Endothelial cell of umbilical vein (primary cell): ENCODE measurements at regions not wholly inside any gene's neighbourhood (a gene's known extent, or its start where the extent isn't known, plus 50 kb on each side); places are given as distances from the start of the nearest gene placed in this dataset.
"Not testable (repeated sequence)": the region's sequence is repeated elsewhere in the genome, so short reads cannot be mapped to it uniquely, and the experiment has no call there.

Experiments used
- EZH2 ChIP-seq: IDR thresholded peaks from 2 replicates; pipeline ENCODE4 v1.6.1; 2012; ENCODE audit warnings: borderline replicate concordance, low read depth, mild to moderate bottlenecking, moderate library complexity, low read length, inconsistent platforms; ENCODE audit not compliant: severe bottlenecking
- FOS ChIP-seq: IDR thresholded peaks from 2 replicates; pipeline ENCODE4 v1.6.1; 2011; ENCODE audit warnings: mild to moderate bottlenecking, low read length, moderate library complexity, borderline replicate concordance; ENCODE audit not compliant: insufficient read depth
- JUN ChIP-seq: IDR thresholded peaks from 2 replicates; pipeline ENCODE4 v1.6.1; 2011; ENCODE audit warnings: borderline replicate concordance, low read depth; ENCODE audit not compliant: insufficient read length, insufficient read depth
- MAX ChIP-seq: IDR thresholded peaks from 2 replicates; pipeline ENCODE4 v1.6.1; 2011; ENCODE audit not compliant: insufficient read depth, insufficient read length
- POLR2A ChIP-seq: IDR thresholded peaks from 2 replicates; pipeline ENCODE4 v1.6.1; 2012; ENCODE audit warnings: low read depth, mild to moderate bottlenecking, control low read depth, low read length
- POLR2AphosphoS5 ChIP-seq: IDR thresholded peaks from 2 replicates; pipeline ENCODE4 v1.6.1; 2012; ENCODE audit warnings: low read depth, mild to moderate bottlenecking, control low read depth, low read length, moderate library complexity; ENCODE audit not compliant: insufficient read depth
- TF ChIP-seq, protein P1 (sequence below), 2 donors: IDR thresholded peaks; 1 replicate in 1 of 2; 2 replicates in 1 of 2; pipeline ENCODE4 v1.5.1; 2011; ENCODE audit warnings: low read length in 2 of 2, mild to moderate bottlenecking in 2 of 2, moderate library complexity in 2 of 2, control low read depth in 1 of 2, inconsistent platforms in 1 of 2, low read depth in 1 of 2; ENCODE audit not compliant: insufficient read depth in 1 of 2; ENCODE audit errors: extremely low read depth in 1 of 2

DNA sequence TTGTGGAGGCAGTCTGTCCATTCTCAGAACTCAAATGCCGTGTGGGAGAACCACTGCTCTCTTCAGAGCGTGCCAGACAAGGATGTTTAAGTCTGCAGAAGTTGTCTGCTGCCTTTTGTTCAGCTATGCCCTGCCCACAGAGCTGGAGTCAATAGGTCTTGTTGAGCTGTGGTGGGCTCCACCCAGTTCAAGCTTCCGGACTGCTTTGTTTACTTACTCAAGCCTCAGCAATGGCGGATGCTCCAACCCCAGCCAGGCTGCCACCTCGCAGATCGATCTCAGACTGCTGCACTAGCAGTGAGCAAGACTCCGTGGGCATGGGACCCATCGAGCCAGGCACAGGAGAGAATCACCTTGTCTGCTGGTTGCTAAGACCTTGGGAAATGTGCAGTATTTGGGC is 68.5 kb upstream of the UBQLN2 start:
- TF ChIP-seq, protein P1, sequence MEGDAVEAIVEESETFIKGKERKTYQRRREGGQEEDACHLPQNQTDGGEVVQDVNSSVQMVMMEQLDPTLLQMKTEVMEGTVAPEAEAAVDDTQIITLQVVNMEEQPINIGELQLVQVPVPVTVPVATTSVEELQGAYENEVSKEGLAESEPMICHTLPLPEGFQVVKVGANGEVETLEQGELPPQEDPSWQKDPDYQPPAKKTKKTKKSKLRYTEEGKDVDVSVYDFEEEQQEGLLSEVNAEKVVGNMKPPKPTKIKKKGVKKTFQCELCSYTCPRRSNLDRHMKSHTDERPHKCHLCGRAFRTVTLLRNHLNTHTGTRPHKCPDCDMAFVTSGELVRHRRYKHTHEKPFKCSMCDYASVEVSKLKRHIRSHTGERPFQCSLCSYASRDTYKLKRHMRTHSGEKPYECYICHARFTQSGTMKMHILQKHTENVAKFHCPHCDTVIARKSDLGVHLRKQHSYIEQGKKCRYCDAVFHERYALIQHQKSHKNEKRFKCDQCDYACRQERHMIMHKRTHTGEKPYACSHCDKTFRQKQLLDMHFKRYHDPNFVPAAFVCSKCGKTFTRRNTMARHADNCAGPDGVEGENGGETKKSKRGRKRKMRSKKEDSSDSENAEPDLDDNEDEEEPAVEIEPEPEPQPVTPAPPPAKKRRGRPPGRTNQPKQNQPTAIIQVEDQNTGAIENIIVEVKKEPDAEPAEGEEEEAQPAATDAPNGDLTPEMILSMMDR (IDR thresholded peaks at IDR 0.05; ENCODE audit: extremely low read depth in 1 of 2, insufficient read depth in 1 of 2, low read depth in 1 of 2, low read length in 2 of 2): not testable (repeated sequence)
- TF ChIP-seq MAX, EZH2, POLR2AphosphoS5, JUN, POLR2A, FOS: not testable (repeated sequence)
